Suprapubic skin (tissue), 4 donors: ENCODE measurements at regions not wholly inside any gene's neighbourhood (a gene's known extent, or its start where the extent isn't known, plus 50 kb on each side); places are given as distances from the start of the nearest gene placed in this dataset.

Experiments used
- CTCF ChIP-seq, 2 donors: fragments of 200-600 bp in 1 of 2; fragments of 450-650 bp in 1 of 2; sonication (generic) in 1 of 2; IDR thresholded peaks; one replicate each; pipeline ENCODE4 v1.5.1; 2016 to 2019; ENCODE audit warnings: antibody characterized with exemption in 2 of 2, mild to moderate bottlenecking in 1 of 2, moderate library complexity in 1 of 2
- POLR2A ChIP-seq, 2 donors: fragments of 450-650 bp; IDR thresholded peaks; one replicate each; pipeline ENCODE4 v1.6.1; 2017; ENCODE audit warnings: antibody characterized with exemption in 2 of 2, mild to moderate bottlenecking in 2 of 2, moderate library complexity in 2 of 2
- POLR2AphosphoS5 ChIP-seq, 3 donors: sonication (generic); formaldehyde crosslinking; IDR thresholded peaks; one replicate each; pipeline ENCODE4 v1.6.1; 2017; ENCODE audit warnings: antibody characterized with exemption in 3 of 3

GRCh38 chr12:17976202-17976601 lies 113.8 kb downstream of the RERGL start:
- TF ChIP-seq POLR2A (IDR thresholded peaks at IDR 0.05), result no peak
- no peak for TF ChIP-seq CTCF (IDR thresholded peaks at IDR 0.05)
- no peak for TF ChIP-seq POLR2AphosphoS5 (IDR thresholded peaks at IDR 0.05)
